Lower leg skin (tissue), 4 donors: ENCODE measurements at regions not wholly inside any gene's neighbourhood (a gene's known extent, or its start where the extent isn't known, plus 50 kb on each side); places are given as distances from the start of the nearest gene placed in this dataset.
A peak's percentile ranks its signal among the peaks of the same experiment; 100 is the strongest.

ENCODE experiments used
- DNase-seq, 2 donors: peaks; one replicate each; pipeline ENCODE4 v3.0.0-alpha.2; 2019; ENCODE audit warnings: low spot score in 2 of 2
- H3K4me3 ChIP-seq: fragments of 200-600 bp; sonication (generic); 2 replicates; pipeline ENCODE4 v1.5.1; 2017; ENCODE audit warnings: mild to moderate bottlenecking, low read depth; ENCODE audit not compliant: poor library complexity, severe bottlenecking
- POLR2A ChIP-seq, 2 donors: fragments of 450-650 bp; IDR thresholded peaks; one replicate each; pipeline ENCODE4 v1.6.1; 2016 to 2017; ENCODE audit warnings: antibody characterized with exemption in 2 of 2, mild to moderate bottlenecking in 1 of 2, moderate library complexity in 1 of 2
- WGBS, 2 donors: methylation state at CpG; one replicate each; pipeline ENCODE4 v1.1.5; 2018; 5-methylcytosine and 5-hydroxymethylcytosine counted together
- intact Hi-C: fragments of 100-400 bp; cut with DNase I; formaldehyde crosslinking; loops from one replicate; pipeline ENCODE4 v1.15.0; 2023; ENCODE audit warnings: low total_unique reads
- TF ChIP-seq, protein P1 (sequence below), 3 donors: fragments of 450-650 bp; IDR thresholded peaks; one replicate each; pipeline ENCODE4 v1.5.1; 2016; ENCODE audit warnings: antibody characterized with exemption in 3 of 3, mild to moderate bottlenecking in 3 of 3, moderate library complexity in 2 of 3

DNA sequence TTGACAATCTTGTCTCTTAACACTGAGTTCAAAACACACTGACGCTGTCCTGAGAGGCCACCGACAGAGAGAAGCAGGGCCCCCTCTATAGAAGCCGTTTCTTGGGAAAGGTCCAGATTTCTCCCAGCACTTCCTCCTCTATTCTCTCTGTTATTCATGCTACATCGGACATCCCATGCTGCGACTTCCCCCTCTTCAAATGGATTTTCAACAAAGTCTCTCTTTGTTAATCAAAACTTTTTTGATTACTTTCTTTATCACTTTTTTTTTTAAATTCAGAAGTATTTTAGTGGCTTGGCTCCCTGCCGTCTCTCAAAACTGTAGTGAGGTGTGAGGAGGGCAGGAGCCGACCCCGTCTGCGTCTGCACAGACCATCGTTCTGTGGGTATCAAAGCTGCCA, 298.9 kb upstream of the PITRM1 start:
- WGBS, 2 donors: 65 to 73% methylated on average over 10 of the region's 10 CpGs
- H3K4me3 ChIP-seq: no peak overlapping the region
- DNase-seq: peak in 1 of 2 donors; percentile 70
- TF ChIP-seq POLR2A (IDR thresholded peaks at IDR 0.05): no peak
- TF ChIP-seq, protein P1, sequence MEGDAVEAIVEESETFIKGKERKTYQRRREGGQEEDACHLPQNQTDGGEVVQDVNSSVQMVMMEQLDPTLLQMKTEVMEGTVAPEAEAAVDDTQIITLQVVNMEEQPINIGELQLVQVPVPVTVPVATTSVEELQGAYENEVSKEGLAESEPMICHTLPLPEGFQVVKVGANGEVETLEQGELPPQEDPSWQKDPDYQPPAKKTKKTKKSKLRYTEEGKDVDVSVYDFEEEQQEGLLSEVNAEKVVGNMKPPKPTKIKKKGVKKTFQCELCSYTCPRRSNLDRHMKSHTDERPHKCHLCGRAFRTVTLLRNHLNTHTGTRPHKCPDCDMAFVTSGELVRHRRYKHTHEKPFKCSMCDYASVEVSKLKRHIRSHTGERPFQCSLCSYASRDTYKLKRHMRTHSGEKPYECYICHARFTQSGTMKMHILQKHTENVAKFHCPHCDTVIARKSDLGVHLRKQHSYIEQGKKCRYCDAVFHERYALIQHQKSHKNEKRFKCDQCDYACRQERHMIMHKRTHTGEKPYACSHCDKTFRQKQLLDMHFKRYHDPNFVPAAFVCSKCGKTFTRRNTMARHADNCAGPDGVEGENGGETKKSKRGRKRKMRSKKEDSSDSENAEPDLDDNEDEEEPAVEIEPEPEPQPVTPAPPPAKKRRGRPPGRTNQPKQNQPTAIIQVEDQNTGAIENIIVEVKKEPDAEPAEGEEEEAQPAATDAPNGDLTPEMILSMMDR (IDR thresholded peaks at IDR 0.05): no peak
- intact Hi-C loops: no loop called here

DNA sequence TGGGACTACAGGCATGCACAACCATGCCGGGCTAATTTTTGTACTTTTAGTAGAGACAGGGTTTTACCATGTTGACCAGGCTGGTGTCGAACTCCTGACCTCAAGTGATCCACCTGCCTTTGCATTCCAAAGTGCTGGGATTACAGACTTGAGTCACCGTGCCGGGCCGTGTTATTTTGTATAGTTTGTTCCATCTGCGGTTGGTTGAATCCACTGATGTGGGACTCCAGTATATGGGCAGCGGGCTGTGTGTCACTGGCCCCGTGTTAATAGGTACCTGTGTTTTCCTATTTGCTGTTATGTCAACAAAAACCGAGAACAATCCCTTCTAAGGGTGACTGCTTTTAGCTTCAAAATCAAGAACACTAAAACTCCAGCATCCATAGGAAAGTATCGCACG, 297.6 kb upstream of the PITRM1 start:
- WGBS, 2 donors: 93 to 99% methylated on average over 11 of the region's 11 CpGs
- no peak overlapping the region for H3K4me3 ChIP-seq
- DNase-seq: peak in 1 of 2 donors; percentile 75
- TF ChIP-seq, protein P1 (IDR thresholded peaks at IDR 0.05): no peak
- TF ChIP-seq POLR2A (IDR thresholded peaks at IDR 0.05): no peak
- intact Hi-C loops: no loop called here

DNA sequence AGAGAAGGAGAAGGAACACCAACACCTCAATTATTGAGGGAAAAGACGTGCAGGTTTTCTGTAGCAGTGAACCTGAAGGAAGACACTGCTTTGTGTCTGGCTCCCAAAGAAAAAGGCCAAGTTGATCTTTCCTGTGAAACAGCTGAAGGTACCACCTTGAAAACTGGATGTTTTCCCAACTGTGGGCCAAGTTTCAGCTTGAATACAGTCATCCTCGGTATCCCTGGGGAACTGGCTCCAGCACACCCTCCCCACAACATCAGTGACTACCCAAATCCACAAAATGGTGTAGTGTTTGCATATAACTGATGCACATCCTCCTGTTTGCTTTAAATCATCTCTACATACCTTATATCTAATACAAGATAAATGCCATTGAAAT, 297.0 kb upstream of the PITRM1 start:
- WGBS, 2 donors: 8 to 23% methylated on average over 2 of the region's 2 CpGs
- intact Hi-C loops: loop anchor here (10.0 kb wide), 1 partner anchor 295 kb away; no protein-coding TSS in a partner anchor
- DNase-seq: no peak
- TF ChIP-seq POLR2A (IDR thresholded peaks at IDR 0.05): no peak
- TF ChIP-seq, protein P1 (IDR thresholded peaks at IDR 0.05): no peak
- no peak overlapping the region for H3K4me3 ChIP-seq

GRCh38 chr10:3468919-3469638, 296.5 kb upstream of the PITRM1 start:
- intact Hi-C loops: loop anchor here (10.0 kb wide), 1 partner anchor 296 kb away; no protein-coding TSS in a partner anchor
- no peak for TF ChIP-seq POLR2A (IDR thresholded peaks at IDR 0.05)
- TF ChIP-seq, protein P1 (IDR thresholded peaks at IDR 0.05): no peak
- no peak overlapping the region for H3K4me3 ChIP-seq
- DNase-seq: peak; percentile 75 to 89
- 4 to 6% methylated on average over 12 of the region's 12 CpGs for WGBS, 2 donors

DNA sequence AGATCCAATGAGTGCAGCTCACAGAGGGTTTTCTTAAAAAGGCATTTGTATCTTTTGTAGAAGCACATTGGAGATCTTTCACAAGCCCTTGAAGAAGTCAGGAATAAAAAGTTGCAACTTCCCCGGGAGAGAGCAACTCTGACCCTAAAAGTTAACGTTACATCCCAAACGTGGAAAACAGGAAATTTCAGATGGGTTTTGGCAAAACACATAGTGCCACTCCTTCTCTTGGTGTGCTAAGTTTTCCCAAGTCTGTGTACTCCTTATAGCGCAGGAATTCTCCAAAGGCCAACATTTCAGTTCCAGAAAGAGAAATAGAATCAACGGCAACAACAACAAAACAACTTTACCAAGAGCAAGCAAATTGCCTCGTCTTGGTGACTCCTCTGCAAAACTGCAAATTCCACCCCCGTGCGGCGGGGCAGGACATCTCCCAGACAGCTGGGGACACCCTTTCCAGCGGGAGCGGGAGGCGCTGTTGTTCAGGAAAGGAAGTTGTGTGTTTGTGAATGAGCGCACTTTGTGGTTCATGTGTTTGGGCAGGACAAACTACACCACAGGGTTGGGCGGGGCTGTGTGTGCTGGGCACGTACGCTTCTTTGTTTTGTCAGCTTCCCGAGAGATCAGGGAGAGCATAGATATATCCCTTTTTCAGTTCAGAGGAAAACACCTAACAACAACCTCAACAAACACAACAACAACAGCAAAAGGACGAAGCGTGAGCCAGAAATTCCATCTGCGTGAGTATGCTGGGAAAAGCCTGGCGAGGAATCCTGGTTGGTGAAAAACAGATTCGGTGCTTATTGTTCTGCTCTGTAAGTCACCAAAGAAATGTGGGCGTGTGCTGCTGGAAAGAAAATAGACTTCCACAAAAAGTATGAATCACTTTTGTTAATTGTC, 294.7 kb upstream of the PITRM1 start:
- 6 to 9% methylated on average over 22 to 23 of the region's 23 CpGs for WGBS, 2 donors
- intact Hi-C loops: loop anchor here (10.0 kb wide), 1 partner anchor 297 kb away; no protein-coding TSS in a partner anchor
- DNase-seq: peak; percentile 93 to 97
- H3K4me3 ChIP-seq: no peak overlapping the region
- TF ChIP-seq, protein P1 (IDR thresholded peaks at IDR 0.05): no peak
- no peak for TF ChIP-seq POLR2A (IDR thresholded peaks at IDR 0.05)
